GOT3 (cell line): ENCODE measurements at regions not wholly inside any gene's neighbourhood (a gene's known extent, or its start where the extent isn't known, plus 50 kb on each side); places are given as distances from the start of the nearest gene placed in this dataset.

Source experiments
- DNase-seq: peaks from one replicate; lab custom pipeline; 2025; ENCODE audit warnings: mixed read lengths; lab: John Stamatoyannopoulos, UW

GRCh38 chr1:29460041-29460610 is 223.8 kb downstream of the PTPRU start:
- DNase-seq: no peak

GRCh38 chr1:29459620-29459945 is 223.3 kb downstream of the PTPRU start:
- no peak for DNase-seq

GRCh38 chr1:29458737-29459619 is 222.7 kb downstream of the PTPRU start:
- no peak for DNase-seq

GRCh38 chr1:29457496-29458368 is 221.4 kb downstream of the PTPRU start:
- DNase-seq: no peak

- no peak for DNase-seq
Measured at GRCh38 chr1:29456685-29457435, 220.5 kb downstream of the PTPRU start.

GRCh38 chr1:29455781-29456180 is 219.5 kb downstream of the PTPRU start:
- DNase-seq: no peak

- no peak for DNase-seq
Measured at GRCh38 chr1:29454616-29455380, 218.5 kb downstream of the PTPRU start.

- no peak for DNase-seq
Measured at GRCh38 chr1:29453502-29454240, 217.3 kb downstream of the PTPRU start.

- DNase-seq: no peak
Measured at GRCh38 chr1:29452463-29453230, 216.3 kb downstream of the PTPRU start.

GRCh38 chr1:29451368-29451892 is 215.1 kb downstream of the PTPRU start:
- no peak for DNase-seq

GRCh38 chr1:29450591-29450990 is 214.3 kb downstream of the PTPRU start:
- no peak for DNase-seq

- DNase-seq: no peak
Measured at GRCh38 chr1:29448456-29449235, 212.3 kb downstream of the PTPRU start.

GRCh38 chr1:29447368-29447767 is 211.0 kb downstream of the PTPRU start:
- no peak for DNase-seq

GRCh38 chr1:29444782-29445729 is 208.7 kb downstream of the PTPRU start:
- no peak for DNase-seq

GRCh38 chr1:29444081-29444715 is 207.9 kb downstream of the PTPRU start:
- no peak for DNase-seq

GRCh38 chr1:29441916-29442668 is 205.8 kb downstream of the PTPRU start:
- no peak for DNase-seq
